ENCODE measurements at regions not wholly inside any gene's neighbourhood (a gene's known extent, or its start where the extent isn't known, plus 50 kb on each side); places are given as distances from the start of the nearest gene placed in this dataset.
"Not testable (repeated sequence)": the region's sequence is repeated elsewhere in the genome, so short reads cannot be mapped to it uniquely, and the experiment has no call there.

DNA sequence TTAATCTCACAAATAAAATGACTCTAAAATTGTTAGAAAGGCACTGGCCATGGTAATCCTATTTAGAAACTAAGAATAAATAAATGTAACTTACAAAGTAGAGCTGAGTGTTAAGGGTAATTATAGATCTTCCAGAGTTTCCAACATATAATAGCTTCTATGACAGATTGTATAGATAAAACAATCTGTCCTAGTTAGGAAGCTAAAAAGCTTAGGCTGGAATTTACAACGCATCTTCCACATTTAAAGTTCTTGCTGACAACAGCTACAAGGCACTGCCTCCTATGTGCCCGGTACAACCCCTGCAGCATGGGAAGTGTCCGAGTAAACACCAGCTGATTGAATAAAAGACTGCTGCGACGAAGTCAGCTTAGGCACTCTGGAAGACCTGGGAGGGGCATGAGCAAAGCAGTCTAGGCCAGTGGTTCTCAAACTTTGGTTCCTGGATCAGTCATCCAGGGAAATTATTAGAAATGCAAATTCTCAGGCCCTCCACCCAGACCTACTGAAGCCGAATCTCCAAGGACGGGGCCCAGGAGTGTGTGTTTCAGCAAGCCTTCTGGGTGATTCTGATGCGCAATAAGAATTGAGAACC, 635.6 kb upstream of the TBX3 start:
- DNase-seq (ENCODE audit: low spot score): no peak

DNA sequence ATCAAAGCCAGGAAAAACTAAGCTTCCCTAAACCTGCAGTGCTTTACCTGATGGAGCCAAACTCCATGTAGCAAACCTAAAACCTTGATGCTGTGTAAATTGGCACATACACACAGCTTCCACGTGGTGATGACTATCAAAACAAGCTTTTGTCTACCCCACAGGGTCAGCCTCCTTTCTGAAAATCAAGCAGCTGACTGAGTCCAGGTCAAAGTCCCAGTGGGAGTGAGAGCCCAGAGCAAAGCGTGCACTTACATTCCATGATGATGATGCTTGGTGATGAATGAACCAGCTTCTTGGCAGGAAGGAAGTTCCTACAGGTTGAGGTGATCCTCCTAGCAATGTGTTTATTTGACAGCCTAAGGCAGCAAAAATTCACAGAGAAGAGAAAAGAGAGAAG, 630.0 kb upstream of the TBX3 start:
- no peak for DNase-seq (ENCODE audit: low spot score)

GRCh38 chr12:115312901-115313300, 628.9 kb upstream of the TBX3 start:
- no peak for DNase-seq (ENCODE audit: low spot score)

- DNase-seq (ENCODE audit: low spot score): no peak
Observed at GRCh38 chr12:115311875-115312274, 627.9 kb upstream of the TBX3 start.

DNA sequence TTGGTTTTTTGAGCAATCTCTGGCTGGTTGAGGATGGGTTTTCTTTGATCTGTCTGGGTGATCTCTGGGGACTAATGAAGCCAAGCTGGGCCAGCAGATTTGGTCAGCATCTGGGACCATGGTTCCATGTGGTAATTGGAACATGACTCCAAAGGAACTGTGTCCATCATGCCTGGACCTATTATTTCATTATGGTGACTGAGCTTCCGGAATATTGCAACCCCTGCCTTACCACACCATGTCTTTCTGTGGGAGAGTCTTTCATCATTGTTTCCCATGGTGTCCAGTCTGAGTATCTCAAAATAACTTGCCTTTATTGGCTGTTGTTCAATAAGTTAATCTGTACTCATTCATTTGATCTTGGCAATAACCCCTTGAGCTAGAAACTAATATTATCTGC, 624.9 kb upstream of the TBX3 start:
- no peak for DNase-seq (ENCODE audit: low spot score)

DNA sequence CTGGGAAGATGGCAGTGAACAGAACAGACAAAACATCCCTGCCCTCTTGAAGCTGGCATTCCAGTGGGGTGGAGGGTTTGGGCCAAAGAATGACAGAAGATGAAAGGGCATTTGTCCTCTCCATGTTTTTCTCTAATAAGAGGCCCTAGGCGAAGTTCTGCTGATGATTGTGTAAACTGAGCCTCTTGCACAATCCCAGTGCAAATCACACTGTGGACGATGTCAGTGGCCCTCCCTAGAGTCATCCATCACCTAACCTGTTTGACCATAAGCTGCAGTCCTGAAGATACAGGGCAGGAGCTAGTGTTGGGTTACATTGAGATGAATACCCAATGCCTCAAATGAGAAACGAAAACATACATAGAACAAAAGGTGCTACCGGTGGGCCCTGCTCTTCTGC, 622.4 kb upstream of the TBX3 start:
- DNase-seq (ENCODE audit: low spot score): no peak

DNA sequence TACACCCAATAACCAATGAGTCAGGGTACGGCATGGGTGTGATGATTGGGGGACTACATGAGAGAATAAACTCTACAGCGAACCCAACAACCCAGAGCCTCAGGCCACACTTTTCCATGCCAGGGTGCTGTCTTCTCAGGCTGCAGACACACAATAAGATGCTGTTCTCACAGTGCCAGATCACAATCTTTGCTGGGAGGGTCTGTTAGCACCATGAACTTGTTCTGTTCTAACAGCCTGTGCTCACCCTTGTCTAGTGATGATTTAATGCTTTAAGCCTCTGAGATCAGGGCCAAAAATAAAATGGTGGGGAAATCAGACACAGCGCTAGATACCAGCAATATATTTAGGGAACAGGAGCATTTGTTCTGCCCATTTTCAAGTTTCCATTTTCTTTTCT, 621.9 kb upstream of the TBX3 start:
- DNase-seq (ENCODE audit: low spot score): no peak

GRCh38 chr12:115305275-115305674, 621.3 kb upstream of the TBX3 start:
- DNase-seq (ENCODE audit: low spot score): no peak

DNA sequence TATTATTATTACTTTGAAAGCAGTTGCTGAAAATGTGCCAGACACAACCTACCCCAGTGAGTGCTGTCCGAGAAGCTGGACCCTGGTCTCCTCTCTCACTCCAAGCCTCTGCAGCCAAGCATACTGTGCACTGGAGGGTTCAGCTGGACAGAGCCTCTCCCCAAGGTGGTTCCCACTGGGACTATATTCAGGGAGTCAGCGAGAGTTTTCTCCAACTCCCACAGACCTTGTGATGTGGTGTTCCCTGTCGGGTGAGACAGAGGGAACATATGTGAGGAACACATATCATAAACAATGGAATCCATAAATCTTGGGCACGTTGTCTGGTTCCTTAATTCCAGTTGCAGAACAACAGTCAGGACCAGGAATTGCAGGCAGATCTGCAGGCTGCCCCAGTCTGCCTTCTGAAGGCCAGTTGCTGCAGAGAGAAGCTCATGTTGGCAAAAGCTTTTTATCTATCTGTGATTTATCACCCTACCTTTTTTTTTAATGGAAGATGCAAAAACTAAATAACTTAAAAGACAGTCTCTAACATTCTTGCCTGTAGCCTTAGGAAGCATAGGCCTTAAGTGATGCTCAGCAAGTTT, 619.8 kb upstream of the TBX3 start:
- no peak for DNase-seq (ENCODE audit: low spot score)

DNA sequence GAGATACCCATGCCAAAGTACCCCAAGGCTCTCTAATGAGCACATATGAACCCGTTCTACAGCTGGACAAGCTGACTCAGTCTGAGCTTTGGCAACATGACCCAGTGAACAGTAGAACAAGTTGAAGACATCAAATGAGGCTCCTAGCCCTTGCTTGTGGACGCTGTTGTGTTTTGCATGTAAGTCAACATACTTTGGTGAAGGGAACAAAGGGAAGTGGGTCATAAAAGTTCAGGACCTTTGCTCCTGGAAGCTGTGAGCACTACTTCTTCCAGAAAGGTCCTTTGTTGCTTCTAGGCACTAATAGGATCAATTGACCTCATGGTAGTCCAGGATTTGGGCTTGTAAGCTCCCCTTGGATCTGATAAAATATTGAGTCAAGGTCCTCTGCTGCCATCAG, 613.5 kb upstream of the TBX3 start:
- DNase-seq (ENCODE audit: low spot score): no peak

DNA sequence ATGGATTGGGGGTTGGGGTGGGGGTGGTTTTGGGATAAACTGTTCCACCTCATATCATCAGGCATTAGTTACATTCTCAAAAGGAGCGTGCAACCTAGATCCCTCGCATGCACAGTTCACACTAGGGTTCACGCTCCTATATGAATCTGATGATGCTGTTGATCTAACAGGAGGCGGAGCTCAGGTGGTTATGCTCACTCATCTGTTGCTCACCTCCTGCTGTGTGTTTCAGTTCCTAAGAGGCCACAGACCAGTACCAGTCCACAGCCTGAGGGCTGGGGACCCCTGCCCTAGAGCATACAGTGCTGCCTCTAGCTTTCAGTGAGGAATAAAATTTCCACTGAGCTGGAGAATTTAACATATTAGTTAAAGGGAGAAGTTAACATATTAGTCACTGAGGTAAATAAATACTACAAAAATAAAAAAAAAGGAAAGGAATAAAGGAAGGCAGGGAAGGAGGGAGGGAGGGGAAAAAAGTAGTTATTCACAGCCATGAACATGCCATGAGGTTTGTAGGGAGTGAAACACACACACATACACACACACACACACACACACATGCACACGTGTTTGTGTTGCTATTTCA, 612.7 kb upstream of the TBX3 start:
- no peak for DNase-seq (ENCODE audit: low spot score)

GRCh38 chr12:115295886-115296285, 611.9 kb upstream of the TBX3 start:
- DNase-seq (ENCODE audit: low spot score): no peak

DNA sequence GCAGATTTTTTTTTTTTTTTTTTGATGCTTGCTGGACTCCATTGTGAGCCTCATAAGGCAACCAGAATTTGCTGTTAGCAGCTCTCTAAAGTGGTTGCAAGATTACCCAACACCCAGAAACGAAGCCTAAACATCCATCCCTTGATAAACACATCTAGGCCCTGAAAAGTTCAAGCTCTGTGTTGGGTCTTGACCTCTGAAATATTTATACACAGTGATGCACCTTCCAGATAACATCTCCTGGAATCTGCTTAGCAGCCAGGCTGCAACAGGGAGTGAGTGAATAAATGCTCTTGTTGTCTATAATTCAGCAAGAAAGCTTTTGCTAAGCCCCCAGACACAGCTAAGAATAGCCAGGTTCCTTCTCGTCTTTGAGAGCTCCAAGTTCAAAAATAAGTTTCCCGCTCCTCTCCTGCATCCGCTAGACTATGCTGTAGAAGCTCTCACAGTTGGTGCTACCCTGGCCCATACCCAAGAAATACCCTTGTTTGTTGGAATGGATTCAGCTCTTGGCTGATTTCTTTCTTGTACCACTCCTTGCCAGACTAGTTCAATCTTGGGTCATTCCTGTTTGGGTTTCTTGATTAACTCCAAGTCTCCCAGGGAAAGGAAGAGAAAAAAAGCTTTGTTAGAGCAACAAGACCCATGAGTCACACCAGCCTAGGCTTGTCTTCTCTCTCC, 610.6 kb upstream of the TBX3 start:
- no peak for DNase-seq (ENCODE audit: low spot score)

DNA sequence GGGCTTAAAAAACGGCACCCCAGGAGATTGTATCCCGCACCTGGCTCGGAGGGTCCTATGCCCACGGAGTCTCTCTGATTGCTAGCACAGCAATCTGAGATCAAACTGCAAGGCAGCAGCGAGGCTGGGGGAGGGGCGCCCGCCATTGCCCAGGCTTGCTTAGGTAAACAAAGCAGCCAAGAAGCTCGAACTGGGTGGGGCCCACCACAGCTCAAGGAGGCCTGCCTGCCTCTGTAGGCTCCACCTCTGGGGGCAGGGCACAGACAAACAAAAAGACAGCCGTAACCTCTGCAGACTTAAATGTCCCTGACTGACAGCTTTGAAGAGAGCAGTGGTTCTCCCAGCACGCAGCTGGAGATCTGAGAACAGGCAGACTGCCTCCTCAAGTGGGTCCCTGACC, 601.5 kb upstream of the TBX3 start:
- not testable (repeated sequence) for DNase-seq (ENCODE audit: low spot score)

- DNase-seq (ENCODE audit: low spot score): no peak
Observed at GRCh38 chr12:115273456-115273855, 589.5 kb upstream of the TBX3 start.

DNA sequence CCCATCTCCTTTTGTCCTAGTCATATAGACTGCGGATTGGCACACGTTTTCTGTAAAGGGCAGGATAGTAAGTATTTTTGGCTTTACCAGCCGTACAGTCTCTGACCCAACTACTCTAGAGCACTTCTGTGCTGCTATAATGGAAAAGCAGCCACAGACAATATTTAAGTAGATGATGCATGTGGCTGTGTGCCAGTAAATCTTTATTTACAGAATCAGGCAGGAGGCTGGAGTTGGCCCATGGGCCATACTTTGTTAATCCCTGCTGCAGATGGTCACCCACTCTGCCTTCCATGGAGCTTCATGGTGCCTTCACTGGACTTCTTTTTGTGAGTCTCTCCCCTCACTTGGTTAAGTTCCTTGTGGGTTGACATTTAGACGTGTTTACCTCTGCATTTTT, 584.5 kb upstream of the TBX3 start:
- no peak for DNase-seq (ENCODE audit: low spot score)

- DNase-seq (ENCODE audit: low spot score): no peak
Observed at GRCh38 chr12:115267891-115268290, 583.9 kb upstream of the TBX3 start.

- no peak for DNase-seq (ENCODE audit: low spot score)
Observed at GRCh38 chr12:115267464-115267863, 583.5 kb upstream of the TBX3 start.

GRCh38 chr12:115264605-115265004, 580.6 kb upstream of the TBX3 start:
- DNase-seq (ENCODE audit: low spot score): no peak

GRCh38 chr12:115261691-115262398, 577.9 kb upstream of the TBX3 start:
- DNase-seq (ENCODE audit: low spot score): peak; percentile 57

GRCh38 chr12:115260762-115261675, 577.0 kb upstream of the TBX3 start:
- DNase-seq (ENCODE audit: low spot score): no peak
